Stimulated activated CD8-positive, alpha-beta memory T cell treated with anti-CD3 and anti-CD28 coated beads, Interleukin-12 subunit alpha, Interleukin-12 subunit beta, amount 100 ng/mL, for 1 hour (primary cell): ENCODE measurements at regions not wholly inside any gene's neighbourhood (a gene's known extent, or its start where the extent isn't known, plus 50 kb on each side); places are given as distances from the start of the nearest gene placed in this dataset.
"Not testable (repeated sequence)": the region's sequence is repeated elsewhere in the genome, so short reads cannot be mapped to it uniquely, and the experiment has no call there.

ENCODE experiments used
- DNase-seq: peaks from one replicate; pipeline ENCODE4 v3.0.0-alpha.2; 2020; ENCODE audit warnings: low read depth

- DNase-seq: not testable (repeated sequence)
Observed at GRCh38 chr2:131639001-131639620, 111.4 kb downstream of the CCDC74A start.

- DNase-seq: no peak
Observed at GRCh38 chr2:131641414-131642206, 113.9 kb downstream of the CCDC74A start.

- DNase-seq: not testable (repeated sequence)
Observed at GRCh38 chr2:131643180-131643579, 115.5 kb downstream of the CCDC74A start.

GRCh38 chr2:131645177-131645765 lies 117.6 kb downstream of the CCDC74A start:
- no peak for DNase-seq

DNA sequence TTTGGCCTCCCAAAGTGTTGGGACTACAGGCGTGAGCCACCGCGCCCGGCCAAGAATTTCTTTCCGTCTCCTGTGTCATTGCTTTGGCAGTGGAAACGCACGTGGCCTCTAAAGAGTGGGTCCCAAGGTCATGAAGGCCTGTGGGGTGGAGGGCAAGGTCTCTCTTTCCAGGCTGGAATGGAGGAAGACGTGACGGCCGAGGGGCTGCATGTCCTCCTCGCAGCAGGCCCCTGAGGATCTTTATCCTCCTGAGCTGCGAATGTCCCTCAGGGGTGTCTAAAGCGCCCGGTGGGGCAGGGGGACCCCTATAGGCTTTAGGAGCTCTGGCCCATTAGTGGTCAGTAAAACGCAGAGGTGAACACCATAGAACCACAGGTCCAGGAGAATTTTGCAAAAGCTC lies 118.5 kb downstream of the CCDC74A start:
- not testable (repeated sequence) for DNase-seq

DNA sequence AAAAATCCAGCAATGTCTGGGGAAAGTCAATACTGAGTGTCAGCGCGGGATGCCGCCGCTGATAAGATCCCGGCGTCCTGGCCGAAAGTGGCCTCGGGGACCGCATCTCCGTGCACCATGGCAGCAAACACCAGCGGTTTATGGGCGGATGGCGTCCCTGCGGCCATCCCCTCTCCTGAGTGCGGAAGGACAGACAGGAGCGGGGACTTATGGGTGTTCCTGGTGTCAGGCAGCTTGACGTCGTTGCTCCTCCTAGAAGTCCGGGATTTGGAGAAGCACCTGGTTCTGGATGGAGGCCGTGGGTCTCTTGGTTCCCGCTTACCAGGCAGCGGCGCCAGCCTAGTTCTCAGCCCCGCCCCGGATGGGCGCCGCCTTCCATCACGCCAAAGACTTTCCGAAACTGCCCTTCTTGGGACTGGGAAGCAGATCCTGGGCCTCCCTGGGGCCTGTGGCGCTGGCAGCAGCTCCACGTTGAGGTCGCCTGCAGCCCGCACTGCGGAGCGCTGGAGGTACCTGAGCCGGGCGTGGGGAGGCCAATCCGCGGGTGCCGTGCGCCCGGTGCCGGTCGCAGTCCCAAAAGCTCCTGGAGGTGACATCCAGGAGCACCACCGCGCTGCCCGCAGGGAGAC lies 119.1 kb downstream of the CCDC74A start:
- no peak for DNase-seq

- DNase-seq: not testable (repeated sequence)
Observed at GRCh38 chr2:131648565-131648964, 120.9 kb downstream of the CCDC74A start.

DNA sequence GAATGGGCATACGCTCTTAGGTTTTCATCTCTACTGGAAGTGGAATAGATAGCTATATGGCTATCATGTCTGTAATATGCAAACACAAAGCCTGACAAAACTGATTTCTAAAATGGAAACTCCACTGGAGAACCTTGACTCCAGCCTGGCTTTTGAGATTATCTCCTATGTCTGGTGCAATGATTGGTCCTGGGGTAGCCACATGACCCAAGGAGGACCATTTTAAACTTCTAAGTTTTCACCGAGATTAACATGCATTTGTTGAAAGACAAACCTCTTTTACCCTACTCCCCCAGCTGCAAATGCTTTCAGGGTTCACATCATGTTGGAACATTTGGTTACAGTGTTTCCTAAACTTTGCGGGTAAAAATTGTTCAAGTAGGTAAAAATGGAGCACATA lies 124.6 kb downstream of the CCDC74A start:
- DNase-seq: not testable (repeated sequence)

- DNase-seq: not testable (repeated sequence)
Observed at GRCh38 chr2:131654107-131654506, 126.4 kb downstream of the CCDC74A start.

DNA sequence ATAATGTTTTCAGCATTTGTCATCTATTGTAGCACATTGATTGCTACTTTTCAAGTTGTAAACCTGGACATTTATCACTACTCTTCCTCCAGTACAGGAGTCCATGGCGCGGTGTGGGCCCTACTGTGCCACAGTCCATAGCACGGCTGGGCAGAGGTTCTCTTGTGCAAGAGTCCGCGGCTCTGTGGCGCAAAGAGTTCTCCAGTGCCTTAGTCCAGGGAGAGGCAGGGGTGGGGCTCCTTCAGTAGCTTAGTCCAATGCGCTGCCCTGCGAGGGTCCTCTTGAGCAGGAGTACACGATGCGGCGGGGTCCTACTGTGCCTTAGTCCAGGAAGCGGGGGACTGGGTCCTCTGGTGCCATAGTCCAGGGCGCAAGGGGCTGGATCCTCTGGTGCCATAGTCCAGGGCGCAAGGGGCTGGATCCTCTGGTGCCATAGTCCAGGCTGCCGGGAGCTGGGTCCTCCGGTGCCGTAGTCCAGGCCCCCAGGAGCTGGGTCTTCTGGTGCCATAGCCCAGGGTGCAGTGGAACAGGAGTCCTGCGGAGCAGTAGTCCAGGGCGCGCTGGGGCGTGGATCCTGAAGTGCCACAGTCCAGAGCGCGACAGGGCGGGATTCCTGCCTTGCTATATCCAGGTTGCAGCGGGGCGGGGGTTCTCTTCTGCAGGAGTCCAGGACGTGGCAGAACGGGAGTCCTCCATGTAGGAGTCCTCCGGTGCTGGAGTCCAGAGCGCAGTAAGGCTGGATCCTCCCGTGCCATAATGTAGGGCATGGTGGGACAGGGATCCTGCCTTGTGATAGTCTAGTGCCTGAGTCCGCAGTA lies 129.3 kb downstream of the CCDC74A start:
- DNase-seq: no peak

DNA sequence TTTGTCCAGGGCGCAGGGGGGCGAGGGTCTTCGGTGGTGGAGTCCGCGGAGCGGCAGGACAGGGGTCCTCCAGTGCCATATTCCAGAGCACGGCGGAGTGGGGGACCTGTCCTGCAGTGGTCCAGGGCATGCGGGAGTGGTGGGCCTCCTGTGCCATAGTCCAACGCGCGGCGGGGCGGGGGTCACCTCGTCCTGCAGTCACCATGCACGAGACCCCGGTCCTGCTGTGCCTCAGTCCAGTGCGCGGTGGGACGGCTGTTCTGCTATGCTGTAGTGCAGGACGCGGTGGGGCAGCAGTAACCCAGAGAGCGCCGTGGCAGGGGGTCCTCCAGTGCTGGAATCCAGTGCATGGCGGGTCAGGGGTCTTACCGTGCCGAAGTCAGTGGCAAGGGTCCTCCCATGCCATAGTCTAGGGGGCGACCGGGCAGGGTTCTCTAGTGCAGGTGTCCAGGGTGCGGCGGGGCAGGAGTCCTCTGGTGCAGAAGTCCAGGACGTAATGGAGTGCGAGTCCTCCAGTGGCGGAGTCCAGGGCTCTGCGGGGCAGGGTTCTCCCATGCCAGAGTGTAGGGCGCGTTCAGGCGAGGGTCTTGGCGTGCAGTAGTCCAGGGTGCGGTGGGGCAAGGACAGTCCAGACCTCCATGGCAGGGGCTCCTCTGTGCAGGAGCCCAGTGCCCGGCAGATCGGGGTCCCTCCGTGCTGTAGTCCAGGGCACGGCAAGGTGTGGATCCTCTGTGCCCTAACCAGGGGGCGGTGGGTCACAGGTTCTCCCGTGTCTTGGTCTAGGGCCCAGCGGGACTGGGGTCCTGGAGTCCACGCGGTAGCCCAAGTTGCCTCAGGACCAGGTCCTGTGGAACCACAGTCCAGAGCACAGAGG lies 130.4 kb downstream of the CCDC74A start:
- no peak for DNase-seq

DNA sequence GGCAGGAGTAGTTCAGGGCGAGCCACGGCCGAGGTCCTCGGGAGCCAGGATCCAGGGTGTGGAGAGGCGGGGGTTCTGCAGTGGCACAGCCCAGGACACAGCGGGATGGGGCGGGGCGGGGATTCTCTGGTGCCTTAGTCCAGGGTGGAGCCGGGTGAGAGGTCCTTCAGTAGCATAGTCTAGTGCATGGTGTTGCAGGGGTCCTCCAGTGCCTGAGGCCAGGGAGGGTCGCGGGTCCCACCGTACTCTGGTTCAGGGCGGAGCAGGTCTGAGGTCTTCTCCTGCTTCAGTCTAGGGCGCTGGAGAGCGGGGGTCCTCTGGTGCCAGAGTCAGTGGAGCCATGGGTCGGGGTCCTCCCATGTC lies 131.1 kb downstream of the CCDC74A start:
- no peak for DNase-seq

GRCh38 chr2:131659168-131659572 lies 131.5 kb downstream of the CCDC74A start:
- no peak for DNase-seq

DNA sequence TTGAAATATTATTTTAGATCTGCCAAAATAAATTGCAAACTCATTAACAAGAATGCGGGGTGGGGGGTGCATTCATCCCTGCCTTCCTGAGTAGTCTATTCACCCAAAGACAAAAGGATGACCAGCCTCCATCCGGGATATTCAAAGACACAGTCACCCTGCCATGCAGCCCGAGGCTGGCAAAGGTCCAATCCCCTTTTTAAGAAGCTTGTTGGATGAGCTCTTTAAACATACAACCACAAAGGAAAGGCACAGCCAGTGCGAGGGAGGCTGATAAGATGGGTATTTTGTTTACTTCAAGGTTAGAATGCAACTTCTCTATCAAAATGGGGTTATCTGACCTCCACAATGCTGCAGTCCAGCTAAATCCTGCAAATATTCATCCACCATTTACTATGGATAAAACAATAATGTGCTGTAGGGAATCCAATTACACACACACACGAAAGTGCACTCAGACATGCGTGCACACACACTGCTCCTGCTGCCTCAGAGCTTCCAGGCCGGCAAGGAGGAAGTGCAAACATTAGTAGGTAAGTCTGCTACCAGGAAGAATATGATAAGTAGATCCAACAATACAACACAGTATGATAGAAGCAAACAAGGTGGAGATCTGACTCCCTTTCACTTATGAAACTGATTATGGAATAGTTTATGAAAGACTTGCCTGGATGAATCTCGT lies 133.6 kb downstream of the CCDC74A start:
- not testable (repeated sequence) for DNase-seq

- not testable (repeated sequence) for DNase-seq
Observed at GRCh38 chr2:131661884-131662535, 134.3 kb downstream of the CCDC74A start.

DNA sequence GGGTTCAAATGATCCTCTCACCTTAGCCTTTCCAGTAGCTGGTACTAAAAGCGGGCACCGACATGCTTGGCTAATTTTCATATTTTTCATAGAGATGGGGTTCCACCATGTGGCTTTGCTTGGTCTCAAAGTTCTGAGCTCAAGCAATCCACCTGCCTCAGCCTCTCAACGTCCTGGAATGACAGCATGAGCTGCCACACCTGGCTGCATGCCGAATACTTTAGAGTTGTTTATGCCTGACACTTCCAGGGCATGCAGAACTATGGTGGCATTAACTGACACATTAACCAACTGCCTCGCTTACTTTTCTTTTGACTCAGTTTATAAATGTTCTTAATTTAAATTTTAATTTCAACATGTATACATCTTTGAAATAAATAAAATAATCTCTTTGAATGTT lies 135.8 kb downstream of the CCDC74A start:
- DNase-seq: not testable (repeated sequence)

DNA sequence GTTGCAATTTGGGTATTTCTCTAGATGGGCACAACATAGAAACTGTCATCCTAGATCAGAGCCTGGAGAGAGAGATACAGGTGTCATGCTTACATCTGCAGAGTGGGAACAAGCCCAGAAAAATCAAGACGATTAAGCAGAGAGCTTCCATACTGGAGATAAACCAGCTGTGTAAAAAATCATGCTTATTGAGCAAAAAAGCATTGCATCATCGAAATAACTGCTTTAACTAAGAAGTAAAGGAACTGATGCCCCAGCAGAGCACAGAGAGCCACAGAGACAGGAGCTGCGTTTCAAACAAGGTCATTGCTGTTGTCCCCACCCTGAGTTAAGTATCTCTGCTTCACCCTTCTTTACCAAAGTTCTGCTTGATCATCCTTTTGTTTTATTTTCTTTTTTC lies 138.0 kb downstream of the CCDC74A start:
- not testable (repeated sequence) for DNase-seq

DNA sequence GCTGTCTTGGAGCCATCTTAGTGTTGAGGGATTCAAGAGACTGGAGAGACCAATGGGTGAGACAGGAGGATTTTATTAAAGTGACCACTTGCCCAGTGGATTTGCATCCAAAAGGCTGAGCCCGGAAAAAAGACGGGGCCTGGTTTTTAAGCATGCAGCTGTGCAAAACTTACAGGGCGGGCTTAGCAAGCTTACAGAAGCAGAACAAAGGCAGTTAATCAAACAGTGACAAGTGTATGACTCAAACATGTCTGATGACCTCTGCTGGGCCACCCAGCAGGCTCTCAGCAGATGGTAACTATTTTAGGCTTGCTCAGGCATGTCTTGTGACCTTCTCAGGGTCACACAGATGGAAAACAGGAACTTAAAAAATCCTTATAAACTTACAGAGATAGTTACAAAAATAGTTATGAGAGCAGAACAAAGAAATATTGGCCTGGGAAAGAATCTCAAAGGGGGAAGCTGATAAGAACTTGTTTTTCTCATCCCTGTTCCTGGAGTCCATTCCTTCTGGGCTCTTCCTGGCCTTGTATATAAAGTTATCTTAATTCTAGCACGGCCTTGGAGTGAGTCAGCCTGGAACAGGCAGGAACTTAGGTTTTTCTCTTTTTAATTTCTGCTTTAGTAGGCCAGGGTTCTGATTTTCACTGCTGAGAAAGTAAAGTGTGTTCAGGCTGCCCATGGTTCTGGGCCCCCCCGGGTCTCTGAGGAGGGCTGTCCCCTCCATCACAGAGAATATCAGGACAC lies 141.3 kb downstream of the CCDC74A start:
- DNase-seq: not testable (repeated sequence)
